Activated CD8-positive, alpha-beta T cell treated with anti-CD3 and anti-CD28 coated beads for 36 hours (primary cell): ENCODE measurements at regions not wholly inside any gene's neighbourhood (a gene's known extent, or its start where the extent isn't known, plus 50 kb on each side); places are given as distances from the start of the nearest gene placed in this dataset.

Experiments
- ATAC-seq: fragments of 200-7000 bp; cut with Tn5 transposase; one replicate; pipeline ENCODE4 v1.10.0; 2021; ENCODE audit warnings: mild to moderate bottlenecking, moderate library complexity
- CTCF ChIA-PET: fragments of 350-600 bp; sonication (Branson Sonifier 250); formaldehyde crosslinking; loops from one replicate; lab custom pipeline; 2021; ENCODE audit warnings: antibody characterized with exemption; lab: Charles Lee
- POLR2A ChIA-PET: fragments of 350-600 bp; sonication (Branson Sonifier 250); formaldehyde crosslinking; loops from one replicate; lab custom pipeline; 2021; ENCODE audit warnings: antibody characterized with exemption; lab: Charles Lee
- DNase-seq: peaks from one replicate; pipeline ENCODE4 v3.0.0-alpha.2; 2020
- H3K27ac Mint-ChIP-seq: one replicate; pipeline ENCODE4 v1.8.0; 2021; ENCODE audit warnings: mild to moderate bottlenecking, mixed read lengths
- H3K27me3 Mint-ChIP-seq: one replicate; pipeline ENCODE4 v1.8.0; 2021; ENCODE audit warnings: mixed read lengths
- H3K36me3 Mint-ChIP-seq: one replicate; pipeline ENCODE4 v1.8.0; 2021; ENCODE audit warnings: low read depth, mixed read lengths
- H3K4me1 Mint-ChIP-seq: one replicate; pipeline ENCODE4 v1.8.0; 2021; ENCODE audit warnings: low read depth, mixed read lengths
- H3K4me3 Mint-ChIP-seq: one replicate; pipeline ENCODE4 v1.8.0; 2021; ENCODE audit warnings: mild to moderate bottlenecking, moderate library complexity, mixed read lengths
- H3K9me3 Mint-ChIP-seq: one replicate; pipeline ENCODE4 v1.8.0; 2021; ENCODE audit warnings: mixed read lengths
- intact Hi-C: fragments of 100-400 bp; cut with micrococcal nuclease; formaldehyde crosslinking; loops from one replicate; pipeline ENCODE4 v1.10.0; 2022
- TF ChIP-seq, protein P1 (sequence below): fragments of 200-600 bp; IDR thresholded peaks from one replicate; pipeline ENCODE4 v1.8.0; 2022; ENCODE audit warnings: antibody characterized with exemption, mild to moderate bottlenecking

DNA sequence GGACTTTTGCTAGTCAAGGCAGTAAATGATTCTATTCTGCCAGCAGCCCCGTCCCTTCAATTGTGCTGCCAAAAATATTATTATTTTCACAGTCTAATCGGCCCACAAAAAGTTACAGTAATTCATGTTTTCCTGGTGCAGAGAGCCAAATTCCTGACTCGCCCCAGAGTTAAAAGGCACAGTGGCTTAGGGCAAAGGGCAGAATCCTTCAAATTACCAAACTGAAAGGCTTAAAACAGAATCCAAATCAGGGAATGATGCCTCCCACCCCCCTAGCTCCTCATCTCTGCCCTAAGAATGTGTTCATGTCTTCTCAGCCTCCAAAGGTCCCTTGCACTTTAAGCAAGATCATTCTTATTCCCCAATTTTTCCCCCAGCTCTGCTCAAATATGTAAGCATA lies 477.8 kb upstream of the PROK2 start:
- DNase-seq (no peak), ATAC-seq (no peak)
- H3K27me3 Mint-ChIP-seq, result peaks cover 3% of the 10 kb centered on the region
- H3K27ac Mint-ChIP-seq, result no peak overlapping the region
- ChIA-PET POLR2A (no interaction called here), CTCF (interaction anchor here (0.7 kb wide), 1 partner anchor 326 kb away, joined by 3 read pairs; no protein-coding TSS in a partner anchor)
- peaks cover 49% of the 10 kb centered on the region for H3K4me1 Mint-ChIP-seq
- TF ChIP-seq, protein P1, sequence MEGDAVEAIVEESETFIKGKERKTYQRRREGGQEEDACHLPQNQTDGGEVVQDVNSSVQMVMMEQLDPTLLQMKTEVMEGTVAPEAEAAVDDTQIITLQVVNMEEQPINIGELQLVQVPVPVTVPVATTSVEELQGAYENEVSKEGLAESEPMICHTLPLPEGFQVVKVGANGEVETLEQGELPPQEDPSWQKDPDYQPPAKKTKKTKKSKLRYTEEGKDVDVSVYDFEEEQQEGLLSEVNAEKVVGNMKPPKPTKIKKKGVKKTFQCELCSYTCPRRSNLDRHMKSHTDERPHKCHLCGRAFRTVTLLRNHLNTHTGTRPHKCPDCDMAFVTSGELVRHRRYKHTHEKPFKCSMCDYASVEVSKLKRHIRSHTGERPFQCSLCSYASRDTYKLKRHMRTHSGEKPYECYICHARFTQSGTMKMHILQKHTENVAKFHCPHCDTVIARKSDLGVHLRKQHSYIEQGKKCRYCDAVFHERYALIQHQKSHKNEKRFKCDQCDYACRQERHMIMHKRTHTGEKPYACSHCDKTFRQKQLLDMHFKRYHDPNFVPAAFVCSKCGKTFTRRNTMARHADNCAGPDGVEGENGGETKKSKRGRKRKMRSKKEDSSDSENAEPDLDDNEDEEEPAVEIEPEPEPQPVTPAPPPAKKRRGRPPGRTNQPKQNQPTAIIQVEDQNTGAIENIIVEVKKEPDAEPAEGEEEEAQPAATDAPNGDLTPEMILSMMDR, result no peak
- no peak overlapping the region for H3K4me3 Mint-ChIP-seq
- H3K9me3 Mint-ChIP-seq, result peaks cover 9% of the 10 kb centered on the region
- peaks cover 3% of the 10 kb centered on the region for H3K36me3 Mint-ChIP-seq
- intact Hi-C loops, result loop anchor here (10.0 kb wide), 1 partner anchor 562 kb away; no protein-coding TSS in a partner anchor

GRCh38 chr3:72261566-72262564 lies 476.9 kb upstream of the PROK2 start:
- intact Hi-C loops, result loop anchor here (10.0 kb wide), 1 partner anchor 563 kb away; no protein-coding TSS in a partner anchor
- Mint-ChIP-seq H3K4me3 (no peak overlapping the region), H3K27ac (no peak overlapping the region), H3K27me3 (peaks cover 3% of the 10 kb centered on the region), H3K4me1 (peaks cover 43% of the 10 kb centered on the region), H3K9me3 (peaks cover 11% of the 10 kb centered on the region), H3K36me3 (peaks cover 7% of the 10 kb centered on the region)
- ATAC-seq (no peak), DNase-seq (no peak)
- TF ChIP-seq, protein P1, result no peak
- ChIA-PET POLR2A (no interaction called here), CTCF (no interaction called here)

DNA sequence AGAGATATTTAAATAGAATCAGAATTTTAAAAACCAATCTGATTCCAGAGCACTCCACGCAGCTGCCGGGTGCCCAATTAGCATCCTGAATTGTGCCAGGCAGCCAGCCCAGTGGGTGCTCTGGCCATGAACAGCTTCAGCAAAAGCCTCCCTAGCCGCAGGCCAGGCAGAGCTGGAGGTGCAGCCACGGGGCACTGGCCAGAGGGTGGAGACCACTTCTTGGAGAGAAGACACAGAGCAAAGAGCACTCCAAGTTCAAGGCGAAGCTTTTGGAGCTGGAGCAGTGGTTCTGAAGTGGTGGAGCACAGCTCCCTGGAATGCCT lies 475.6 kb upstream of the PROK2 start:
- peak overlapping the region; percentile 34 for H3K27ac Mint-ChIP-seq
- ATAC-seq (no peak), DNase-seq (no peak)
- ChIA-PET CTCF (interaction anchor here (1.2 kb wide), 1 partner anchor 386 kb away, joined by 3 read pairs; no protein-coding TSS in a partner anchor), POLR2A (no interaction called here)
- peaks cover 9% of the 10 kb centered on the region for H3K9me3 Mint-ChIP-seq
- H3K4me3 Mint-ChIP-seq, result no peak overlapping the region
- peaks cover 7% of the 10 kb centered on the region for H3K36me3 Mint-ChIP-seq
- peaks cover 41% of the 10 kb centered on the region for H3K4me1 Mint-ChIP-seq
- H3K27me3 Mint-ChIP-seq, result peaks cover 3% of the 10 kb centered on the region
- TF ChIP-seq, protein P1, result no peak
- intact Hi-C loops, result loop anchor here (10.0 kb wide), 1 partner anchor 564 kb away; no protein-coding TSS in a partner anchor

DNA sequence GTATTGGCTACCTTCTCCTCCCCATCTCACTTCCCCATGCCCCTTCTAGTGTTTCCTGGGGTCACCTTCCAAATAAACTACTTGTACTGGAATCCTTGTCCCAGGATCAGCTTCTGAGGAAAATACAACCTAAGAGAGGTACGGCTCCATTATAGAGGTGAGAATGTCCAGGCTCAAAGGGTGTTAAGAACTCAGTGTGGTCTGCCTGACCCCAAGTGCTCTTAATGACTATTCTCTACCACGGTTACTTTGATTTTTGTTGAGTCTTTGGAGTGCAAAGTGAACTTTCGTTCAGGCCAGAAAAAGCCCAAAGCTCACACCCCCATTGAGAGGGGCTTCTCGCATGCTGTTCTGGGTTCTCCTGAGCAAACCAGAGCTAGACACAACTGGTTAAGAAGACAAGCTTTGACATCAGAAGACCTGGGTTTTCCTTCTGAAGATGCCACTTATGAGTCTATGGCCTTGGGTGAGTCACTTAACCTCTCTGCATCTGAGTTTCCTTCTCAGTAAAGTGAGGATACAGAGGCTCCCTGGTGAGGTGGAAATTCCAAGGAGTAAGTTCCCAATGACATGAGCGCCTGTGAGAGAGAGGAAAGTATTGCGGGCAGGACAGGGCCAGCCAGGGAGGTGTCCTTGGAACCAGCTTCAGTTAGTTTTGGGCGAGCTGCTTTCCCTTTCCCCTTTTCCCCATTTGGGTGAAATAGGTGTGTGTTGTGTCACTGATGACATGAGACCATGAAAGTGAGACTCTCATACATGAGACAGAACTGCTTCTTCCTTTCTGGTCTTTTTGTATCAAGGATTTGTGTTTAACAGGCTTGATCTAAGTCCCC lies 475.0 kb upstream of the PROK2 start:
- Mint-ChIP-seq H3K27me3 (peaks cover 3% of the 10 kb centered on the region), H3K9me3 (peaks cover 9% of the 10 kb centered on the region), H3K27ac (peak overlapping the region; percentile 34), H3K36me3 (peaks cover 7% of the 10 kb centered on the region), H3K4me1 (peaks cover 36% of the 10 kb centered on the region), H3K4me3 (no peak overlapping the region)
- ATAC-seq, result peak; percentile 84
- peak; percentile 45 for DNase-seq
- TF ChIP-seq, protein P1, result no peak
- intact Hi-C loops, result loop anchor here (10.0 kb wide), 1 partner anchor 565 kb away; no protein-coding TSS in a partner anchor
- POLR2A ChIA-PET, result interaction anchor here (1.0 to 1.5 kb wide), 2 partner anchors 25 to 115 kb away, joined by 3 to 5 read pairs; no protein-coding TSS in a partner anchor
- CTCF ChIA-PET, result interaction anchor here (1.2 kb wide), 1 partner anchor 385 kb away, joined by 3 read pairs; no protein-coding TSS in a partner anchor
